ENCODE measurements at regions not wholly inside any gene's neighbourhood (a gene's known extent, or its start where the extent isn't known, plus 50 kb on each side); places are given as distances from the start of the nearest gene placed in this dataset.
"Not testable (repeated sequence)": the region's sequence is repeated elsewhere in the genome, so short reads cannot be mapped to it uniquely, and the experiment has no call there.

DNA sequence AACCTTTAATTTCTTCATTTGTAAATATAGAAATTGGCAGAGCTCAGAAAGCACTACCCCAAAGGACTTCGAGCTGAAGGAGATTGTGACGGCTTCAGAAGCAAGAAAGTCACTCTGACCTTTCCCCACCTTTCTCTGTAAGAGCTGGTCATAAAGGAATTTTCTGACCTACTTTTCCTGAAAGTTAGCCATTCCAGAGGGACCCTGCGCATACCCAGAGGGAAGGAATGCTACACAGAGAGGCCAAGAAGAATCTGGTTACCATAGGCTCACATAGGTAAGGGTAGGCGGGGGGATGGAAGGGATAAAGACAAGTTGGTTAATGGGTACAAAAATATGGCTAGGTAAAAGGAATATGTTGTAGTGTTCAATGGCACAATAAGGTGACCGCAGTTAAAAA is 1080.3 kb downstream of the ZPLD1 start:
- no peak for TF ChIP-seq CTCF (IDR thresholded peaks at IDR 0.05)
- peaks cover 12% of the 10 kb centered on the region for H3K9me3 Mint-ChIP-seq
- no peaks in the 10 kb centered on the region for H3K27me3 Mint-ChIP-seq
- Histone ChIP-seq H3K4me3 (ENCODE audit: low read length) (no peak overlapping the region), H3K27ac (ENCODE audit: low read depth in 1 of 2, low read length in 2 of 2) (no peak overlapping the region), H3K27me3 (ENCODE audit: control insufficient read depth in 1 of 2, insufficient read depth in 2 of 2, low read length in 2 of 2) (no peaks in the 10 kb centered on the region), H3K4me1 (ENCODE audit: insufficient read depth, low read length) (no peaks in the 10 kb centered on the region), H3K9me3 (ENCODE audit: control insufficient read depth in 1 of 2, insufficient read depth in 1 of 2, low read length in 2 of 2) (peaks cover 0 to 4% of the 10 kb centered on the region in 2 experiments), H3K36me3 (ENCODE audit: insufficient read depth, low read length) (no peaks in the 10 kb centered on the region)
- no peak for DNase-seq
- no peak overlapping the region for H3K4me3 Mint-ChIP-seq
- no peaks in the 10 kb centered on the region for H3K4me1 Mint-ChIP-seq (ENCODE audit: low read depth)
- intact Hi-C loops (cut with DNase I, micrococcal nuclease) = no loop called here
- no peaks in the 10 kb centered on the region for H3K36me3 Mint-ChIP-seq (ENCODE audit: low read depth)
- no peak overlapping the region for H3K27ac Mint-ChIP-seq
- POLR2A ChIA-PET = no interaction called here
- CTCF ChIA-PET = no interaction called here
- ATAC-seq (ENCODE audit: poor library complexity) = no peak

- CTCF ChIA-PET = no interaction called here
- Mint-ChIP-seq H3K36me3 (ENCODE audit: low read depth) (no peaks in the 10 kb centered on the region), H3K4me1 (ENCODE audit: low read depth) (no peaks in the 10 kb centered on the region), H3K4me3 (no peak overlapping the region), H3K27me3 (no peaks in the 10 kb centered on the region), H3K27ac (no peak overlapping the region), H3K9me3 (peaks cover 13% of the 10 kb centered on the region)
- POLR2A ChIA-PET = no interaction called here
- Histone ChIP-seq H3K4me3 (ENCODE audit: low read length) (no peak overlapping the region), H3K27me3 (ENCODE audit: control insufficient read depth in 1 of 2, insufficient read depth in 2 of 2, low read length in 2 of 2) (no peaks in the 10 kb centered on the region), H3K9me3 (ENCODE audit: control insufficient read depth in 1 of 2, insufficient read depth in 1 of 2, low read length in 2 of 2) (peaks cover 0 to 4% of the 10 kb centered on the region in 2 experiments), H3K4me1 (ENCODE audit: insufficient read depth, low read length) (no peaks in the 10 kb centered on the region), H3K27ac (ENCODE audit: low read depth in 1 of 2, low read length in 2 of 2) (no peak overlapping the region), H3K36me3 (ENCODE audit: insufficient read depth, low read length) (no peaks in the 10 kb centered on the region)
- intact Hi-C loops (cut with DNase I, micrococcal nuclease) = no loop called here
- DNase-seq = no peak
- ATAC-seq (ENCODE audit: poor library complexity) = no peak
- no peak for TF ChIP-seq CTCF (IDR thresholded peaks at IDR 0.05)
Measured at GRCh38 chr3:103516950-103517349, 1082.1 kb downstream of the ZPLD1 start.

- H3K4me3 ChIP-seq (ENCODE audit: low read length); H3K27me3 Mint-ChIP-seq; CTCF ChIA-PET; H3K27me3 ChIP-seq (ENCODE audit: control insufficient read depth in 1 of 2, insufficient read depth in 2 of 2, low read length in 2 of 2); H3K27ac ChIP-seq (ENCODE audit: low read depth in 1 of 2, low read length in 2 of 2); H3K36me3 ChIP-seq (ENCODE audit: insufficient read depth, low read length); DNase-seq; H3K9me3 Mint-ChIP-seq; H3K27ac Mint-ChIP-seq; ATAC-seq (ENCODE audit: poor library complexity); intact Hi-C loops (cut with DNase I, micrococcal nuclease); POLR2A ChIA-PET; H3K4me1 ChIP-seq (ENCODE audit: insufficient read depth, low read length); H3K36me3 Mint-ChIP-seq (ENCODE audit: low read depth); H3K4me3 Mint-ChIP-seq; H3K4me1 Mint-ChIP-seq (ENCODE audit: low read depth): not testable (repeated sequence)
- peaks cover 0 to 11% of the 10 kb centered on the region in 2 experiments for H3K9me3 ChIP-seq (ENCODE audit: control insufficient read depth in 1 of 2, insufficient read depth in 1 of 2, low read length in 2 of 2)
Measured at GRCh38 chr3:103531327-103531726, 1096.5 kb downstream of the ZPLD1 start.

DNA sequence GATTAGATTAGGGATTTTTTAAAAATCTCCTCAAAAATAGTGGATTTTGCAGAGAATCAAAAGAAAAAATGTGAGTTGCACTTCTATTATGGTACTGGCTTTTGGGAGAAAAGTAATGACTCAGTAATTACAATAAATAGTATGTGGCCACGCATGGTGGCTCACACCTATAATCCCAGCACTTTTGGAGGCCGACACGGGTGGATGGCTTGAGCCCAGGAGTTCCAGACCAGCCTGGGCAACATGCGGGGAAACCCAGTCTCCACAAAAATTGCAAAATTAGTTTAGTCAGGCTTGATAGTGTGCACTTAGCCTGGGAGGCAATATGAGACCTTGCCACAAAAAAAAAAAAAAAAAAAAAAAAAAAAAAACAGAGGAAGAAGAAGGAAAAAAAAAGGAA is 1098.2 kb downstream of the ZPLD1 start:
- Mint-ChIP-seq H3K4me1 (ENCODE audit: low read depth) (no peaks in the 10 kb centered on the region), H3K9me3 (peaks cover 2% of the 10 kb centered on the region), H3K36me3 (ENCODE audit: low read depth) (no peaks in the 10 kb centered on the region), H3K27me3 (no peaks in the 10 kb centered on the region), H3K27ac (no peak overlapping the region), H3K4me3 (no peak overlapping the region)
- no peak for TF ChIP-seq CTCF (IDR thresholded peaks at IDR 0.05)
- intact Hi-C loops (cut with DNase I, micrococcal nuclease) = no loop called here
- no peak overlapping the region for H3K4me3 ChIP-seq (ENCODE audit: low read length)
- ChIA-PET CTCF (no interaction called here), POLR2A (no interaction called here)
- ATAC-seq (ENCODE audit: poor library complexity) (no peak), DNase-seq (no peak)
- H3K27me3 ChIP-seq (ENCODE audit: control insufficient read depth in 1 of 2, insufficient read depth in 2 of 2, low read length in 2 of 2) = no peaks in the 10 kb centered on the region
- no peaks in the 10 kb centered on the region for H3K36me3 ChIP-seq (ENCODE audit: insufficient read depth, low read length)
- H3K9me3 ChIP-seq (ENCODE audit: control insufficient read depth in 1 of 2, insufficient read depth in 1 of 2, low read length in 2 of 2) = peaks cover 0 to 11% of the 10 kb centered on the region in 2 experiments
- H3K27ac ChIP-seq (ENCODE audit: low read depth in 1 of 2, low read length in 2 of 2) = no peak overlapping the region
- no peaks in the 10 kb centered on the region for H3K4me1 ChIP-seq (ENCODE audit: insufficient read depth, low read length)
